HepG2 (cell line): ENCODE measurements at regions not wholly inside any gene's neighbourhood (a gene's known extent, or its start where the extent isn't known, plus 50 kb on each side); places are given as distances from the start of the nearest gene placed in this dataset.
A peak's percentile ranks its signal among the peaks of the same experiment; 100 is the strongest.

Experiments
- ATAC-seq: fragments of 200-7000 bp; cut with Tn5 transposase; 3 replicates; pipeline ENCODE4 v1.9.1; 2020; ENCODE audit warnings: mild to moderate bottlenecking, moderate library complexity
- BruUV-seq: library from RNA; stranded (reverse); fragments of 400-500 nt; replicated peaks from 2 replicates; lab custom pipeline; 2021; lab: Mats Ljungman, UMichigan
- CTCF ChIA-PET: fragments of 300-600 bp; formaldehyde crosslinking; extraction: SDS; loops from one replicate; lab custom pipeline; 2021; ENCODE audit warnings: low total read pairs, inconsistent platforms, low intra/inter-chr PET ratio; lab: Yijun Ruan, JAX
- POLR2A ChIA-PET: fragments of 350-600 bp; sonication (Branson Sonifier 250); formaldehyde crosslinking; loops from one replicate; lab custom pipeline; 2020; ENCODE audit warnings: antibody characterized with exemption, inconsistent platforms; lab: Yijun Ruan, JAX
- DNase-seq: peaks from one replicate; pipeline ENCODE4 v3.0.0-alpha.2; 2015; ENCODE audit warnings: low spot score
- FAIRE-seq: peaks from 3 replicates; lab custom pipeline; 2011; peaks lifted over from hg19 to GRCh38; lab: Jason Lieb, UNC
- H2AFZ ChIP-seq: one replicate; pipeline ENCODE4 v1.6.1; 2011; ENCODE audit warnings: low read length, inconsistent platforms
- H3K27ac ChIP-seq: fragments of 300-600 bp; 3 replicates; pipeline ENCODE4 v1.8.0; 2011; ENCODE audit warnings: mixed run types, mild to moderate bottlenecking, mixed read lengths, low read length, inconsistent platforms; ENCODE audit not compliant: insufficient read depth; ENCODE audit errors: extremely low read length
- H3K27me3 ChIP-seq, 2 experiments: fragments of 200-600 bp in 1 of 2; 2 replicates in 1 of 2; 3 replicates in 1 of 2; pipeline versions ENCODE4 v1.6.0 to v1.8.0; 2011; ENCODE audit warnings: low read length in 2 of 2, mild to moderate bottlenecking in 2 of 2, moderate library complexity in 2 of 2, inconsistent platforms in 1 of 2; ENCODE audit not compliant: insufficient read depth in 2 of 2, control insufficient read depth in 1 of 2
- H3K36me3 ChIP-seq, 2 experiments: fragments of 200-600 bp in 1 of 2; replicated peaks in 1 of 2; 2 replicates in 1 of 2; 3 replicates in 1 of 2; pipeline versions ENCODE4 v1.5.1 to v1.8.0; 2011; ENCODE audit warnings: low read length in 2 of 2, inconsistent platforms in 1 of 2; ENCODE audit not compliant: insufficient read depth in 2 of 2, control insufficient read depth in 1 of 2
- H3K4me1 ChIP-seq: 2 replicates; pipeline ENCODE4 v1.5.1; 2012; ENCODE audit warnings: low read length, inconsistent platforms; ENCODE audit not compliant: insufficient read depth
- H3K4me2 ChIP-seq: 2 replicates; pipeline ENCODE4 v1.6.0; 2011; ENCODE audit warnings: low read depth, low read length, inconsistent platforms
- H3K4me3 ChIP-seq, 3 experiments: fragments of 200-600 bp in 1 of 3; sonication (generic), shearing (Covaris generic) in 1 of 3; replicated peaks in 1 of 3; 2 replicates each; pipeline ENCODE4 v1.5.1; 2011 to 2016; ENCODE audit warnings: low read length in 3 of 3, inconsistent platforms in 2 of 3, low read depth in 2 of 3, mild to moderate bottlenecking in 2 of 3, control low read depth in 1 of 3, mixed read lengths in 1 of 3; ENCODE audit not compliant: insufficient read depth in 1 of 3
- H3K79me2 ChIP-seq: one replicate; pipeline ENCODE4 v1.6.1; 2011; ENCODE audit warnings: low read length, inconsistent platforms; ENCODE audit not compliant: insufficient read depth
- H3K9ac ChIP-seq: 2 replicates; pipeline ENCODE4 v1.6.0; 2011; ENCODE audit warnings: mild to moderate bottlenecking, low read depth, low read length, inconsistent platforms; ENCODE audit not compliant: insufficient read depth
- H3K9me3 ChIP-seq: 2 replicates; pipeline ENCODE4 v1.5.1; 2012; ENCODE audit warnings: mild to moderate bottlenecking, low read length
- H4K20me1 ChIP-seq: 2 replicates; pipeline ENCODE4 v1.6.0; 2011; ENCODE audit warnings: inconsistent platforms, mild to moderate bottlenecking, low read length, moderate library complexity; ENCODE audit not compliant: insufficient read depth
- DNMT1 ChIP-seq: sonication (generic); formaldehyde crosslinking; IDR thresholded peaks from 2 replicates; pipeline ENCODE4 v1.5.1; 2020; ENCODE audit warnings: mild to moderate bottlenecking, missing genetic modification reagents
- HMG20B ChIP-seq: conservative IDR thresholded peaks from 2 replicates; pipeline ENCODE4 v1.6.1; 2016; ENCODE audit warnings: missing genetic modification reagents, missing compliant biosample characterization
- HOXA9 ChIP-seq: sonication (generic); formaldehyde crosslinking; IDR thresholded peaks from 2 replicates; pipeline ENCODE4 v1.8.1; 2022; ENCODE audit warnings: missing genetic modification reagents, mild to moderate bottlenecking, moderate library complexity, borderline replicate concordance
- SAFB2 ChIP-seq: sonication (generic); formaldehyde crosslinking; IDR thresholded peaks from 2 replicates; pipeline ENCODE4 v1.5.1; 2020; ENCODE audit warnings: missing genetic modification reagents, low read depth, mild to moderate bottlenecking, borderline replicate concordance
- SATB2 ChIP-seq: sonication (generic); formaldehyde crosslinking; IDR thresholded peaks from 2 replicates; pipeline ENCODE4 v1.5.0; 2020; ENCODE audit warnings: missing genetic modification reagents
- WGBS: methylation state at CpG from one replicate; pipeline ENCODE4 v1.1.6; 2017; ENCODE audit warnings: low lambda C conversion rate; 5-methylcytosine and 5-hydroxymethylcytosine counted together
- in situ Hi-C: cut with HindIII; loops from 2 replicates; pipeline ENCODE4 v1.10.0; 2017; ENCODE audit warnings: low pct_unique_long_range_greater_than_20kb; ENCODE audit not compliant: extremely low pct_ligation_motif_present
- intact Hi-C: fragments of 100-400 bp; cut with micrococcal nuclease; formaldehyde crosslinking; loops from one replicate; pipeline ENCODE4 v1.10.0; 2022; ENCODE audit not compliant: unreplicated experiment
- TF ChIP-seq, protein P1 (sequence below): sonication (generic); formaldehyde crosslinking; IDR thresholded peaks from 2 replicates; pipeline ENCODE4 v1.5.0; 2020; ENCODE audit warnings: missing genetic modification reagents
- TF ChIP-seq, protein P2 (sequence below): sonication (generic); formaldehyde crosslinking; IDR thresholded peaks from 2 replicates; pipeline ENCODE4 v1.4.0; 2020; ENCODE audit warnings: mild to moderate bottlenecking, missing genetic modification reagents
- TF ChIP-seq, protein P3 (sequence below): sonication (generic); formaldehyde crosslinking; IDR thresholded peaks from 2 replicates; pipeline ENCODE4 v1.4.0; 2020; ENCODE audit warnings: low read depth, mild to moderate bottlenecking, missing genetic modification reagents
- TF ChIP-seq, protein P4 (sequence below): IDR thresholded peaks from 2 replicates; pipeline ENCODE4 v1.6.1; 2018; ENCODE audit warnings: missing genetic modification reagents, mild to moderate bottlenecking, missing compliant biosample characterization

DNA sequence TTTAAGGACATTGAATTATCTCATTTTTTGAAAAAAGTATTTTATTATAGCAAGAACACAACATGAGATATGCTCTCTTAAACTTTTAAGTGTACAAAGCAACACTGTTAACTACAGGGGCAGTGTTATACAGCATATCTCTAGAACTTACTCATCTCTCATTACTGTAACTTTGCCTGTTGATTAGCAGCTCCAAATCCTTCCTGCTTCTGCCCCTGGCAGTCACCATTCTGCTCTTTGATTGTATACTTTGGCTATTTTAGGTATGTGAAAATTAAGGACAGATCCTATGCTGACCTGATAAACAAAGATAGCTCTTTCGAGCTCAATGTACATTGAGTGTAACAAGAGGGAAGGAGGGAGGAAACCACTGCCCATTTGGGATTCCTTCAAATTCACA is 1349.8 kb upstream of the GJE1 start:
- no peak overlapping the region for H3K4me2 ChIP-seq
- intact Hi-C loops (no loop called here), in situ Hi-C loops (no loop called here)
- no peak for FAIRE-seq
- H3K27ac ChIP-seq, result no peak overlapping the region
- H3K9ac ChIP-seq, result no peak overlapping the region
- no peaks in the 10 kb centered on the region for H3K79me2 ChIP-seq
- H3K9me3 ChIP-seq, result no peaks in the 10 kb centered on the region
- H3K36me3 ChIP-seq, result no peaks in the 10 kb centered on the region
- WGBS, result 60% methylated on average over 1 of the region's 1 CpG
- ATAC-seq, result no peak
- no peaks in the 10 kb centered on the region for H4K20me1 ChIP-seq
- DNase-seq, result no peak
- H3K4me1 ChIP-seq, result no peaks in the 10 kb centered on the region
- no peaks in the 10 kb centered on the region for H3K27me3 ChIP-seq
- no TSS peak for BruUV-seq
- H3K4me3 ChIP-seq, result no peak overlapping the region
- ChIA-PET CTCF (no interaction called here), POLR2A (no interaction called here)
- H2AFZ ChIP-seq, result no peak overlapping the region
- TF ChIP-seq SATB2 (no peak), HMG20B (CRISPR knock-in tag) (no peak)
- TF ChIP-seq, protein P1, sequence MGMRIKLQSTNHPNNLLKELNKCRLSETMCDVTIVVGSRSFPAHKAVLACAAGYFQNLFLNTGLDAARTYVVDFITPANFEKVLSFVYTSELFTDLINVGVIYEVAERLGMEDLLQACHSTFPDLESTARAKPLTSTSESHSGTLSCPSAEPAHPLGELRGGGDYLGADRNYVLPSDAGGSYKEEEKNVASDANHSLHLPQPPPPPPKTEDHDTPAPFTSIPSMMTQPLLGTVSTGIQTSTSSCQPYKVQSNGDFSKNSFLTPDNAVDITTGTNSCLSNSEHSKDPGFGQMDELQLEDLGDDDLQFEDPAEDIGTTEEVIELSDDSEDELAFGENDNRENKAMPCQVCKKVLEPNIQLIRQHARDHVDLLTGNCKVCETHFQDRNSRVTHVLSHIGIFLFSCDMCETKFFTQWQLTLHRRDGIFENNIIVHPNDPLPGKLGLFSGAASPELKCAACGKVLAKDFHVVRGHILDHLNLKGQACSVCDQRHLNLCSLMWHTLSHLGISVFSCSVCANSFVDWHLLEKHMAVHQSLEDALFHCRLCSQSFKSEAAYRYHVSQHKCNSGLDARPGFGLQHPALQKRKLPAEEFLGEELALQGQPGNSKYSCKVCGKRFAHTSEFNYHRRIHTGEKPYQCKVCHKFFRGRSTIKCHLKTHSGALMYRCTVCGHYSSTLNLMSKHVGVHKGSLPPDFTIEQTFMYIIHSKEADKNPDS (CRISPR knock-in tag), result no peak

DNA sequence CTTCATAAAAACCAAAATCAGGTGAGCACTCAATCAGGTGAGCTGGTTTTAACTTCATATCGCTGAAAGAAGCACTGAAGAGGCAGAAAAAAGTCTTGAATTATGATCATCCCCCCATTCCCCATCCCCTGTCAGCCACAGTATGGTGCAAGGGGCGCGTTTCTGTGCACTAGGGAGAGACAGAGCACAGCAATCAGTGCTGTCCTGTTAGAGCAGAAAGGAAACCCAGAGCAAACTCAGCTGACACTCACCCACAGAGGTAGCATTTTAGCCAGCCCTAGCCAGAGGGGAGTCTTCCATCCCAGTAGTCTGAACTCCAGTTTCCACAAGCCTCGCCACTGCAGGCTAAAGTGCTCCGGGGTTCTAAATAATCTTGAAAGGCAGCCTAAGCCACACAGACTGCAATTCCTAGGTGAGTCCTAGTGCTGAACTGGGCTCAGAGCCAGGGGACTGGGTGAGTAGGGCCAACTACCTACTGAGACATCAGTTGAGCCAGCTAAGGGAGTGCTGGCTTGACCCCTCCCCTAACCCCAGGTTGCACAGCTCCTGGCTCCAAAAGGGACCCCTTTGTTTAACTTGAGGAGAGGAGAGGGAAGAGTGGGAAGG is 1352.6 kb upstream of the GJE1 start:
- Histone ChIP-seq H3K9ac (no peak overlapping the region), H3K4me2 (no peak overlapping the region), H3K4me3 (no peak overlapping the region), H3K79me2 (no peaks in the 10 kb centered on the region), H3K9me3 (no peaks in the 10 kb centered on the region), H2AFZ (no peak overlapping the region), H3K27ac (no peak overlapping the region), H3K4me1 (no peaks in the 10 kb centered on the region), H3K27me3 (no peaks in the 10 kb centered on the region), H4K20me1 (no peaks in the 10 kb centered on the region), H3K36me3 (no peaks in the 10 kb centered on the region)
- BruUV-seq, result no TSS peak
- 63% methylated on average over 5 of the region's 5 CpGs for WGBS
- FAIRE-seq (no peak), DNase-seq (no peak), ATAC-seq (peak; percentile 53; the same call in 2 of the 3 replicates)
- ChIA-PET POLR2A (no interaction called here), CTCF (no interaction called here)
- intact Hi-C loops (no loop called here), in situ Hi-C loops (no loop called here)
- no peak for TF ChIP-seq SAFB2 (CRISPR knock-in tag)
- TF ChIP-seq, protein P2, sequence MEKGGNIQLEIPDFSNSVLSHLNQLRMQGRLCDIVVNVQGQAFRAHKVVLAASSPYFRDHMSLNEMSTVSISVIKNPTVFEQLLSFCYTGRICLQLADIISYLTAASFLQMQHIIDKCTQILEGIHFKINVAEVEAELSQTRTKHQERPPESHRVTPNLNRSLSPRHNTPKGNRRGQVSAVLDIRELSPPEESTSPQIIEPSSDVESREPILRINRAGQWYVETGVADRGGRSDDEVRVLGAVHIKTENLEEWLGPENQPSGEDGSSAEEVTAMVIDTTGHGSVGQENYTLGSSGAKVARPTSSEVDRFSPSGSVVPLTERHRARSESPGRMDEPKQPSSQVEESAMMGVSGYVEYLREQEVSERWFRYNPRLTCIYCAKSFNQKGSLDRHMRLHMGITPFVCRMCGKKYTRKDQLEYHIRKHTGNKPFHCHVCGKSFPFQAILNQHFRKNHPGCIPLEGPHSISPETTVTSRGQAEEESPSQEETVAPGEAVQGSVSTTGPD (CRISPR knock-in tag), result no peak
- TF ChIP-seq, protein P3, sequence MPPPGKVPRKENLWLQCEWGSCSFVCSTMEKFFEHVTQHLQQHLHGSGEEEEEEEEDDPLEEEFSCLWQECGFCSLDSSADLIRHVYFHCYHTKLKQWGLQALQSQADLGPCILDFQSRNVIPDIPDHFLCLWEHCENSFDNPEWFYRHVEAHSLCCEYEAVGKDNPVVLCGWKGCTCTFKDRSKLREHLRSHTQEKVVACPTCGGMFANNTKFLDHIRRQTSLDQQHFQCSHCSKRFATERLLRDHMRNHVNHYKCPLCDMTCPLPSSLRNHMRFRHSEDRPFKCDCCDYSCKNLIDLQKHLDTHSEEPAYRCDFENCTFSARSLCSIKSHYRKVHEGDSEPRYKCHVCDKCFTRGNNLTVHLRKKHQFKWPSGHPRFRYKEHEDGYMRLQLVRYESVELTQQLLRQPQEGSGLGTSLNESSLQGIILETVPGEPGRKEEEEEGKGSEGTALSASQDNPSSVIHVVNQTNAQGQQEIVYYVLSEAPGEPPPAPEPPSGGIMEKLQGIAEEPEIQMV (CRISPR knock-in tag), result no peak
- no peak for TF ChIP-seq HOXA9
- TF ChIP-seq DNMT1 (CRISPR knock-in tag), result no peak
- TF ChIP-seq, protein P4, sequence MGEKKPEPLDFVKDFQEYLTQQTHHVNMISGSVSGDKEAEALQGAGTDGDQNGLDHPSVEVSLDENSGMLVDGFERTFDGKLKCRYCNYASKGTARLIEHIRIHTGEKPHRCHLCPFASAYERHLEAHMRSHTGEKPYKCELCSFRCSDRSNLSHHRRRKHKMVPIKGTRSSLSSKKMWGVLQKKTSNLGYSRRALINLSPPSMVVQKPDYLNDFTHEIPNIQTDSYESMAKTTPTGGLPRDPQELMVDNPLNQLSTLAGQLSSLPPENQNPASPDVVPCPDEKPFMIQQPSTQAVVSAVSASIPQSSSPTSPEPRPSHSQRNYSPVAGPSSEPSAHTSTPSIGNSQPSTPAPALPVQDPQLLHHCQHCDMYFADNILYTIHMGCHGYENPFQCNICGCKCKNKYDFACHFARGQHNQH (CRISPR knock-in tag), result no peak
